ENCODE measurements at regions not wholly inside any gene's neighbourhood (a gene's known extent, or its start where the extent isn't known, plus 50 kb on each side); places are given as distances from the start of the nearest gene placed in this dataset.

DNA sequence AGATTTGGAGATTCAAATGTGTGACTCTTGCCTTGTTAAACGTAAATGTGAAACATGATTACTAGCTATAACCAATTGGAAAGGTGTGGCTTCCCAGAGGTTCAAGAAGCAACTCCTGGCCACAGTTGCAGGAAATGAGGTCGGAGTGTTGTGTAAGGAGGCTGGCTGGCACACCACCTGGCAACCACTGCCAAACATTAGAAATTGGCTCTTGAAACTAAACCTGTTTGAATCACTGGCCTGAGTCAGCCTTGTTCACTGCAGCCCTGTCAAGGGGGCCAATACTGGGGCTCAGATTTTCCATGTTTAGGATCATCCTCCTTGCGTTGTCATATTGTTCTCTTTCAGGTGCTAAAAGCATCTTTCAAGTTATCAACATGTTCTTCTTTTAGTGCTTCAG is 206.3 kb downstream of the ARL6IP6 start:
- no peak for TF ChIP-seq POLR2A (IDR thresholded peaks at IDR 0.05)
- TF ChIP-seq, protein P1, sequence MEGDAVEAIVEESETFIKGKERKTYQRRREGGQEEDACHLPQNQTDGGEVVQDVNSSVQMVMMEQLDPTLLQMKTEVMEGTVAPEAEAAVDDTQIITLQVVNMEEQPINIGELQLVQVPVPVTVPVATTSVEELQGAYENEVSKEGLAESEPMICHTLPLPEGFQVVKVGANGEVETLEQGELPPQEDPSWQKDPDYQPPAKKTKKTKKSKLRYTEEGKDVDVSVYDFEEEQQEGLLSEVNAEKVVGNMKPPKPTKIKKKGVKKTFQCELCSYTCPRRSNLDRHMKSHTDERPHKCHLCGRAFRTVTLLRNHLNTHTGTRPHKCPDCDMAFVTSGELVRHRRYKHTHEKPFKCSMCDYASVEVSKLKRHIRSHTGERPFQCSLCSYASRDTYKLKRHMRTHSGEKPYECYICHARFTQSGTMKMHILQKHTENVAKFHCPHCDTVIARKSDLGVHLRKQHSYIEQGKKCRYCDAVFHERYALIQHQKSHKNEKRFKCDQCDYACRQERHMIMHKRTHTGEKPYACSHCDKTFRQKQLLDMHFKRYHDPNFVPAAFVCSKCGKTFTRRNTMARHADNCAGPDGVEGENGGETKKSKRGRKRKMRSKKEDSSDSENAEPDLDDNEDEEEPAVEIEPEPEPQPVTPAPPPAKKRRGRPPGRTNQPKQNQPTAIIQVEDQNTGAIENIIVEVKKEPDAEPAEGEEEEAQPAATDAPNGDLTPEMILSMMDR (IDR thresholded peaks at IDR 0.05), result no peak
- no peak for TF ChIP-seq EP300 (IDR thresholded peaks at IDR 0.05; ENCODE audit: low read depth)
- no peak for TF ChIP-seq POLR2AphosphoS5 (IDR thresholded peaks at IDR 0.05)
